ENCODE measurements at regions not wholly inside any gene's neighbourhood (a gene's known extent, or its start where the extent isn't known, plus 50 kb on each side); places are given as distances from the start of the nearest gene placed in this dataset.

- no peak for TF ChIP-seq CTCF (IDR thresholded peaks at IDR 0.05)
- no peak for TF ChIP-seq POLR2AphosphoS5 (IDR thresholded peaks at IDR 0.05)
These were observed 97.2 kb upstream of the PDE10A start for GRCh38 chr6:165760126-165760802.
